Astrocyte (in vitro differentiated cells and primary cell): ENCODE measurements at regions not wholly inside any gene's neighbourhood (a gene's known extent, or its start where the extent isn't known, plus 50 kb on each side); places are given as distances from the start of the nearest gene placed in this dataset.

Experiments used
- DNase-seq: peaks from one replicate; pipeline ENCODE4 v3.0.0-alpha.2; 2010; ENCODE audit warnings: low read depth
- FAIRE-seq: peaks from 2 replicates; lab custom pipeline; 2011; peaks lifted over from hg19 to GRCh38; lab: Jason Lieb, UNC
- H2AFZ ChIP-seq: 2 replicates; pipeline ENCODE4 v1.6.0; 2012; ENCODE audit warnings: low read depth, low read length, inconsistent platforms
- H3K27ac ChIP-seq: 2 replicates; pipeline ENCODE4 v1.5.1; 2011; ENCODE audit warnings: low read depth, low read length, inconsistent platforms
- H3K27me3 ChIP-seq: 2 replicates; pipeline ENCODE4 v1.6.0; 2011; ENCODE audit warnings: low read length, inconsistent platforms; ENCODE audit not compliant: insufficient read depth
- H3K36me3 ChIP-seq: 2 replicates; pipeline ENCODE4 v1.5.1; 2011; ENCODE audit warnings: low read length, inconsistent platforms; ENCODE audit not compliant: insufficient read depth
- H3K4me1 ChIP-seq: 2 replicates; pipeline ENCODE4 v1.5.1; 2011; ENCODE audit warnings: low read length, inconsistent platforms; ENCODE audit not compliant: insufficient read depth
- H3K4me2 ChIP-seq: 2 replicates; pipeline ENCODE4 v1.6.0; 2012; ENCODE audit warnings: low read length, inconsistent platforms
- H3K4me3 ChIP-seq: 2 replicates; pipeline ENCODE4 v1.5.1; 2011; ENCODE audit warnings: low read depth, mild to moderate bottlenecking, low read length, inconsistent platforms; ENCODE audit not compliant: insufficient read depth
- H3K79me2 ChIP-seq: 2 replicates; pipeline ENCODE4 v1.6.0; 2012; ENCODE audit warnings: mild to moderate bottlenecking, low read length, inconsistent platforms; ENCODE audit not compliant: insufficient read depth
- H3K9ac ChIP-seq: 2 replicates; pipeline ENCODE4 v1.6.0; 2012; ENCODE audit warnings: mild to moderate bottlenecking, low read length, inconsistent platforms
- H3K9me3 ChIP-seq: 2 replicates; pipeline ENCODE4 v1.5.1; 2012; ENCODE audit warnings: low read depth, mild to moderate bottlenecking, low read length, inconsistent platforms; ENCODE audit not compliant: insufficient read depth
- H4K20me1 ChIP-seq: 2 replicates; pipeline ENCODE4 v1.6.0; 2012; ENCODE audit warnings: low read length, inconsistent platforms; ENCODE audit not compliant: insufficient read depth
- H3K27ac Mint-ChIP-seq: one replicate; pipeline ENCODE4 v1.8.0; 2021; ENCODE audit warnings: mild to moderate bottlenecking, mixed read lengths; ENCODE audit not compliant: unreplicated experiment
- H3K27me3 Mint-ChIP-seq: one replicate; pipeline ENCODE4 v1.8.0; 2021; ENCODE audit warnings: low read depth, mixed read lengths; ENCODE audit not compliant: unreplicated experiment
- H3K36me3 Mint-ChIP-seq: one replicate; pipeline ENCODE4 v1.8.0; 2021; ENCODE audit warnings: low read depth, mixed read lengths; ENCODE audit not compliant: unreplicated experiment
- H3K4me1 Mint-ChIP-seq: one replicate; pipeline ENCODE4 v1.8.0; 2021; ENCODE audit warnings: low read depth, mixed read lengths; ENCODE audit not compliant: unreplicated experiment
- H3K4me3 Mint-ChIP-seq: one replicate; pipeline ENCODE4 v1.8.0; 2021; ENCODE audit warnings: mild to moderate bottlenecking, moderate library complexity, mixed read lengths; ENCODE audit not compliant: unreplicated experiment
- H3K9me3 Mint-ChIP-seq: one replicate; pipeline ENCODE4 v1.8.0; 2021; ENCODE audit warnings: mild to moderate bottlenecking, mixed read lengths; ENCODE audit not compliant: unreplicated experiment
- EZH2 ChIP-seq: IDR thresholded peaks from 2 replicates; pipeline ENCODE4 v1.6.1; 2012; ENCODE audit warnings: mild to moderate bottlenecking, low read length, inconsistent platforms; ENCODE audit not compliant: insufficient read depth
- TF ChIP-seq, protein P1 (sequence below): IDR thresholded peaks from 2 replicates; pipeline ENCODE4 v1.5.1; 2011; ENCODE audit warnings: low read depth, mild to moderate bottlenecking, inconsistent platforms, low read length, moderate library complexity; ENCODE audit not compliant: insufficient read depth

GRCh38 chr16:55999683-56000082 lies 124.5 kb upstream of the CES5A start:
- no peaks in the 10 kb centered on the region for H3K4me1 ChIP-seq
- no peak overlapping the region for H2AFZ ChIP-seq
- TF ChIP-seq, protein P1, sequence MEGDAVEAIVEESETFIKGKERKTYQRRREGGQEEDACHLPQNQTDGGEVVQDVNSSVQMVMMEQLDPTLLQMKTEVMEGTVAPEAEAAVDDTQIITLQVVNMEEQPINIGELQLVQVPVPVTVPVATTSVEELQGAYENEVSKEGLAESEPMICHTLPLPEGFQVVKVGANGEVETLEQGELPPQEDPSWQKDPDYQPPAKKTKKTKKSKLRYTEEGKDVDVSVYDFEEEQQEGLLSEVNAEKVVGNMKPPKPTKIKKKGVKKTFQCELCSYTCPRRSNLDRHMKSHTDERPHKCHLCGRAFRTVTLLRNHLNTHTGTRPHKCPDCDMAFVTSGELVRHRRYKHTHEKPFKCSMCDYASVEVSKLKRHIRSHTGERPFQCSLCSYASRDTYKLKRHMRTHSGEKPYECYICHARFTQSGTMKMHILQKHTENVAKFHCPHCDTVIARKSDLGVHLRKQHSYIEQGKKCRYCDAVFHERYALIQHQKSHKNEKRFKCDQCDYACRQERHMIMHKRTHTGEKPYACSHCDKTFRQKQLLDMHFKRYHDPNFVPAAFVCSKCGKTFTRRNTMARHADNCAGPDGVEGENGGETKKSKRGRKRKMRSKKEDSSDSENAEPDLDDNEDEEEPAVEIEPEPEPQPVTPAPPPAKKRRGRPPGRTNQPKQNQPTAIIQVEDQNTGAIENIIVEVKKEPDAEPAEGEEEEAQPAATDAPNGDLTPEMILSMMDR, result no peak
- no peak for TF ChIP-seq EZH2
- no peaks in the 10 kb centered on the region for H3K9me3 ChIP-seq
- Mint-ChIP-seq H3K27ac (no peak overlapping the region), H3K9me3 (peaks cover 2% of the 10 kb centered on the region), H3K4me3 (no peak overlapping the region), H3K27me3 (peaks cover 3% of the 10 kb centered on the region), H3K36me3 (no peaks in the 10 kb centered on the region), H3K4me1 (no peaks in the 10 kb centered on the region)
- no peak overlapping the region for H3K27ac ChIP-seq
- no peaks in the 10 kb centered on the region for H3K36me3 ChIP-seq
- H3K79me2 ChIP-seq, result no peaks in the 10 kb centered on the region
- no peak for DNase-seq
- no peak overlapping the region for H3K9ac ChIP-seq
- no peaks in the 10 kb centered on the region for H3K27me3 ChIP-seq
- no peak for FAIRE-seq
- no peak overlapping the region for H3K4me3 ChIP-seq
- H4K20me1 ChIP-seq, result no peaks in the 10 kb centered on the region
- no peak overlapping the region for H3K4me2 ChIP-seq

DNA sequence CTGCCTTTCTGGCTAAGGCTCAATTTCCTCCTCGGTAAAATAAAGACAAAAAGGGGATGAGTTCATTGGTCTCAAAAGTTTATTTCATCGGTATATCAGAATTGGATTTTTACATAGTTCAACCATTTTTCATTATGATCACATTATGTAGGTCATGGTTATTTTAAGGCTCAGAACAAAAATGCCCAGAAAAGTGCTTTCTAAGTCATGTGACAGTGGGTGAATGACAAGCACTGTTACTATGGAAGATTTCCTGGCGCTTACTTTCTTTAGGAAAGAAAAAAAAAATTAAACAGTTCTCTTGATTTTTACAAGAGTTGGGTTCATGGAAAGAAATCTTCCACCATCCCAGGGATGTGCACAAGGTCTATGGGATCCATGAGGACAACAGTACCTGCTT lies 117.9 kb upstream of the CES5A start:
- FAIRE-seq (no peak), DNase-seq (no peak)
- H3K9ac ChIP-seq, result no peak overlapping the region
- H3K4me1 Mint-ChIP-seq, result no peaks in the 10 kb centered on the region
- no peaks in the 10 kb centered on the region for H3K9me3 ChIP-seq
- H3K27me3 Mint-ChIP-seq, result peaks cover 3% of the 10 kb centered on the region
- H3K4me3 ChIP-seq, result no peak overlapping the region
- no peaks in the 10 kb centered on the region for H3K36me3 Mint-ChIP-seq
- no peaks in the 10 kb centered on the region for H3K36me3 ChIP-seq
- H3K27me3 ChIP-seq, result no peaks in the 10 kb centered on the region
- no peak overlapping the region for H3K4me3 Mint-ChIP-seq
- H3K4me1 ChIP-seq, result no peaks in the 10 kb centered on the region
- no peak overlapping the region for H3K4me2 ChIP-seq
- H3K79me2 ChIP-seq, result no peaks in the 10 kb centered on the region
- H3K27ac Mint-ChIP-seq, result no peak overlapping the region
- H3K9me3 Mint-ChIP-seq, result peaks cover 5% of the 10 kb centered on the region
- H3K27ac ChIP-seq, result no peak overlapping the region
- H4K20me1 ChIP-seq, result no peaks in the 10 kb centered on the region
- TF ChIP-seq, protein P1, result no peak
- TF ChIP-seq EZH2, result no peak
- no peak overlapping the region for H2AFZ ChIP-seq

DNA sequence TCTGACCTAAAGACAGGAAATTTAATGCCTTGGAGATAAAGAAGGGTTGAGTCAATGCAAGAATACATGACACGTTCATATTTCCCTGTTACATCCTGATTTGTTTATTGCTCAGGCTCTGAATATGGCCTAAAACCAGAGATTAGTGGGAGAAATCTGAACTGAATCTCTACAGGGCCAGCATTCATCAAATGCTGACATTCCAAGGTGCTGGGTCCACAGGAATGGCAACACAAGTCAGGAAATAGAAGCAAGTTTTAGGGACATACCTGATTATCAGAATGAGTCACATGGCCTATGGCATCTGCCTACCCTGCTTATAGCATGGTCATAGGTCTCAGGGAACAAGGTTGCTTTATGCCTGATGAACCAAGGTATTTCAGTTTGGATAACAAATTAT lies 117.4 kb upstream of the CES5A start:
- no peak overlapping the region for H2AFZ ChIP-seq
- no peaks in the 10 kb centered on the region for H3K36me3 Mint-ChIP-seq
- H3K9me3 Mint-ChIP-seq, result peaks cover 3% of the 10 kb centered on the region
- no peak for DNase-seq
- H3K27me3 Mint-ChIP-seq, result peaks cover 3% of the 10 kb centered on the region
- no peaks in the 10 kb centered on the region for H3K79me2 ChIP-seq
- no peaks in the 10 kb centered on the region for H4K20me1 ChIP-seq
- no peaks in the 10 kb centered on the region for H3K36me3 ChIP-seq
- H3K9ac ChIP-seq, result no peak overlapping the region
- no peaks in the 10 kb centered on the region for H3K4me1 Mint-ChIP-seq
- H3K4me2 ChIP-seq, result no peak overlapping the region
- H3K4me3 ChIP-seq, result no peak overlapping the region
- no peak for FAIRE-seq
- H3K4me3 Mint-ChIP-seq, result no peak overlapping the region
- no peaks in the 10 kb centered on the region for H3K4me1 ChIP-seq
- H3K27ac Mint-ChIP-seq, result no peak overlapping the region
- H3K27ac ChIP-seq, result no peak overlapping the region
- TF ChIP-seq, protein P1, result no peak
- TF ChIP-seq EZH2, result no peak
- H3K27me3 ChIP-seq, result no peaks in the 10 kb centered on the region
- no peaks in the 10 kb centered on the region for H3K9me3 ChIP-seq
